Muscle layer of colon (tissue), 2 donors: ENCODE measurements at regions not wholly inside any gene's neighbourhood (a gene's known extent, or its start where the extent isn't known, plus 50 kb on each side); places are given as distances from the start of the nearest gene placed in this dataset.

Experiments used
- H3K27ac ChIP-seq: one replicate; pipeline ENCODE4 v1.7.0; 2013; ENCODE audit warnings: low read depth, mild to moderate bottlenecking, low read length, moderate library complexity
- H3K27me3 ChIP-seq, 2 donors: one replicate each; pipeline ENCODE4 v1.7.0; 2013; ENCODE audit warnings: low read length in 2 of 2, mild to moderate bottlenecking in 2 of 2; ENCODE audit not compliant: insufficient read depth in 2 of 2, control insufficient read depth in 1 of 2
- H3K36me3 ChIP-seq: one replicate; pipeline ENCODE4 v1.7.0; 2013; ENCODE audit warnings: mild to moderate bottlenecking, low read length; ENCODE audit not compliant: insufficient read depth
- H3K4me1 ChIP-seq: one replicate; pipeline ENCODE4 v1.7.0; 2013; ENCODE audit warnings: mild to moderate bottlenecking, low read length; ENCODE audit not compliant: insufficient read depth
- H3K4me3 ChIP-seq, 2 donors: one replicate each; pipeline ENCODE4 v1.7.0; 2013; ENCODE audit warnings: low read length in 2 of 2, low read depth in 1 of 2, mild to moderate bottlenecking in 1 of 2, moderate library complexity in 1 of 2
- H3K9ac ChIP-seq: one replicate; pipeline ENCODE4 v1.7.0; 2013; ENCODE audit warnings: low read length
- H3K9me3 ChIP-seq: one replicate; pipeline ENCODE4 v1.7.0; 2013; ENCODE audit warnings: mild to moderate bottlenecking, low read length
- donor health status: abdominal sarcoma.
- donor health status: Adenocarcinoma of cecum.

DNA sequence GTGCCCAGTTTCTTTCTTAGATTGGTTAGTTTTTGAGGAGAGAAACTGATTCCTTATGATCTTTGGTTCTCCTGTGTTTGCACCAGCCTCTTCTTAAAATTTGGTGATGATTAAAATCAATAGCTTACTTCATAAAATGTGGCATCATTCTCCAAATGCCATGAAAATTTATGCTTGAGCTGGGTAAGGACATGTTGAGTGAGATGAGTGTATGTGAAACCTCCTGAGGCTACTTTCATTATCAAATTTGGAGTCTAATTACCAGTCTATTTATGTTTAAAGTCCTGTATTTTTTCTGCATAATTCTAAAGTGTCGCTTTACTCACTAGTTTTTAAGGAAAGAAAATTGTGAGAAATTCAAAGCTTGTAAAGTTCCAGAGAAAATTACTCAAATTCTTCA is 102.1 kb downstream of the DIPK2A start:
- no peaks in the 10 kb centered on the region for H3K27me3 ChIP-seq

DNA sequence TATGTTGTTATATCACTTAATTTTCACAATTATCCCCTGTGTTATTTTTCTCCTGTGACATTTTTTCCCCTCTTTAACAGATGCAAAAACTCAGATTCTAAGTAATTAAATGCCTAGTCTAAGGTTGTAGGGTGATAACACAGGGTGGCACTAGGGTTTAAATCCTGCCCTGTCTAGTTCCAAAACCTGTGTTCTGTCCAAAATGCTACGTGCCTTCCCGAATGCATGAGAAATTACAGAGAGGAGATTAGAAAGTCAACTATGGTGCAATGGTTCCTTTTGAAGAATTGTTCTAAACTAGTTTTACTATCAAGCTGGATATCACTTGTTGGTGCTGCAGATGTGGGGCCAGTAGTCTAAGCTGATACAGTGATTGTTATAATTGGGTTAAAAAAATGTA is 108.0 kb downstream of the DIPK2A start:
- Histone ChIP-seq H3K27me3 (no peaks in the 10 kb centered on the region), H3K9me3 (no peaks in the 10 kb centered on the region), H3K36me3 (no peaks in the 10 kb centered on the region), H3K27ac (no peak overlapping the region), H3K4me3 (no peak overlapping the region), H3K4me1 (no peaks in the 10 kb centered on the region), H3K9ac (no peak overlapping the region)

More for the DNA sequence above, 102.1 kb downstream of the DIPK2A start:
- Histone ChIP-seq H3K36me3 (no peaks in the 10 kb centered on the region), H3K4me3 (no peak overlapping the region), H3K9me3 (no peaks in the 10 kb centered on the region), H3K27ac (no peak overlapping the region), H3K9ac (no peak overlapping the region), H3K4me1 (no peaks in the 10 kb centered on the region)

DNA sequence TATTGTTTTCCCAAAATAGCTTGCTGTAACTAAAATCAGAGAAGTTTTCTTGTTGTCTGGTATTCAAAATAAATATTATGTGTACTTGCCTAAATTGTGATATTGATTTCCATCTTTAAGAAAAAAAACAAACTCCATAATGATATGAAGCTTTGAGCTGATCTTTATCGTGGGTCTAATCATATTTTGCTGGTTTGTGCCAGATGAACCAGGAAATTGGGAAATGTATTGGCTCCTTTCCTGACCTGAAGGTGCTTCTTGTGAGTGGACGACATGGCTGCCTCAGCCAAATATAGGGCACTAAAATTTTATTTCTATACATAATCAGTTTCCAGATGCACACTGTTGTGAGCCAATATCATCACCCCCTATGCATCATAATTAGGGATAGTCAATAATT is 113.3 kb downstream of the DIPK2A start:
- H3K36me3 ChIP-seq = no peaks in the 10 kb centered on the region
- no peak overlapping the region for H3K27ac ChIP-seq
- no peaks in the 10 kb centered on the region for H3K27me3 ChIP-seq
- H3K9me3 ChIP-seq = no peaks in the 10 kb centered on the region
- H3K4me1 ChIP-seq = no peaks in the 10 kb centered on the region
- no peak overlapping the region for H3K4me3 ChIP-seq
- no peak overlapping the region for H3K9ac ChIP-seq

DNA sequence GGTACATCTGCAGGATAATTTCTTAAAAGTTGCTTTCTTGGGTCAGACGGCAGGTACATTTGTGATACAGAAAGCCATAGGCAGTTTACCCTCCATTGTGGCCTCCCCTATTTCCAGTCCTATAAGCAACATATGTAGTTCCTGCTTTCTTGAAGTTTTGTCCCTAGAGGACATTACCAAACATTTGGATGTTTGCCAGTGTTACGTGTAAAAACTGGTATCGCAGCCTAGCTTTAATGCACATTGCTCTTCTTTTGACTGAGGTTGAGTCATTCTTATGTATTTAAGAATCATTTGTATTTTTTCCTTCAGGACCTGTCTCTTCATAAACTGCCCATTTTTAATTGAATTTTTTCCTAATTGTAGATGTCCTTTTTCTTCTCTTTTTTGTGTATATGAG is 114.3 kb downstream of the DIPK2A start:
- Histone ChIP-seq H3K9ac (no peak overlapping the region), H3K4me3 (no peak overlapping the region), H3K4me1 (no peaks in the 10 kb centered on the region), H3K27ac (no peak overlapping the region), H3K27me3 (no peaks in the 10 kb centered on the region), H3K36me3 (no peaks in the 10 kb centered on the region), H3K9me3 (no peaks in the 10 kb centered on the region)

DNA sequence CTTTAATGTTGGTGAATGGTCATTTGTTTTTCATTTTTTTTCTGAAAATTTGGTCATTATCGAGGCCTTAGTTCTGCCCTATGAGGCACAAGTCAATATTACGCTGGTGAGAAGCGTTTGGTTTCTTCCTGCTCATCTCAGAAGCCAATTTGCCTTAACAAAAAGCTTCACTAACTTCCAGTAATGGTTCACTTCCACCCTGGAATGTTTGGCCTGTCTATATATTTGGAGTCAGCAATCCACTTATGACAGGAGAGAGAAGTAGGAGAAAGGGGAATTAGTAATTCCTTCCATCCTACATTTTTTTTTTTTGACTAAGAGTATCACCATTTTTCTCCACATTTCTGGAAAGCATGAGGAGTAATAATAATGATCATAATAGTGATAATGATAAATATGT is 124.4 kb downstream of the DIPK2A start:
- H3K4me3 ChIP-seq = no peak overlapping the region
- H3K9me3 ChIP-seq = no peaks in the 10 kb centered on the region
- no peaks in the 10 kb centered on the region for H3K27me3 ChIP-seq
- no peak overlapping the region for H3K9ac ChIP-seq
- H3K4me1 ChIP-seq = no peaks in the 10 kb centered on the region
- H3K36me3 ChIP-seq = no peaks in the 10 kb centered on the region
- no peak overlapping the region for H3K27ac ChIP-seq

DNA sequence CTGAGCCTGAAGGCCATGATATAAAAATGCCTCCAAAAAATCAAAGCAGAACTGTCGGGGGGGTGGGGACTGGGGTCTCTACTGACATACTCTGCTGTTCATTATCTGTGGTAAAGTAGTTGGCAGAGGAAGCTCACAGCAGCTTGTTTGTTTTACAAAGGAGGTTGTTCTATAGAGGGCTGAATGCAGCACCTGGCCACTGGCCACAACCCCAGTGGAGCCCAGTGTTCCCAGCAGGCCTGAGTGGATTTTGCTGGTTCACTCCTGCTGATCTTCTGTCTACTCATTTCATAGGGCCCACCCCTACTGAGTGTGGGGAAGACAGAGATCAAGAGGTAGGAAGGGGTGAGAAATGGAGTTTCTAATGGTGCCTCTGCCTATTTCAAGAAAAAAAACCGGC is 125.5 kb downstream of the DIPK2A start:
- no peaks in the 10 kb centered on the region for H3K27me3 ChIP-seq
- H3K27ac ChIP-seq = no peak overlapping the region
- no peak overlapping the region for H3K4me3 ChIP-seq
- no peaks in the 10 kb centered on the region for H3K36me3 ChIP-seq
- no peaks in the 10 kb centered on the region for H3K9me3 ChIP-seq
- H3K4me1 ChIP-seq = no peaks in the 10 kb centered on the region
- H3K9ac ChIP-seq = no peak overlapping the region

DNA sequence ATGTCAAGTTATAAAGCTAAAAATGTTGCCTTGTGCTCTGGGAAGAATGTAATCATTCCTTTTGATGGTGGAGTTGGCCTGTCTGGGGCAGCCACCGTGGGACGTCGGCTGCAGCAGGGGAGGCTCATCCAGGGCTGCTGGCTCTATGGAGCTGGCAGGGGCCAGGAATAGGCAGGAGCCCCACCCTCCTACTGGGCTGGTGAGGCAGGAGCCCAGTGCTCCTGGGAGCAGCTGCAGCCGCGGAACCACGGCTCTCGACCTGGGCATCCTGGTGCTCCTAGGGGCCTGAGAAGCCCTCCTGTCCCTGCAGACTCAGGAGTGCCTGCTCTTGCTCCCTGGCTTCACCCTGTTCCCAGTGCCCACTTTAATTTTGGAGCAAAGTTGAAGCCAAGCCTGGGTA is 127.1 kb downstream of the DIPK2A start:
- H3K36me3 ChIP-seq = no peaks in the 10 kb centered on the region
- H3K9me3 ChIP-seq = no peaks in the 10 kb centered on the region
- H3K27ac ChIP-seq = no peak overlapping the region
- no peak overlapping the region for H3K9ac ChIP-seq
- no peaks in the 10 kb centered on the region for H3K27me3 ChIP-seq
- peaks cover 10% of the 10 kb centered on the region for H3K4me1 ChIP-seq
- no peak overlapping the region for H3K4me3 ChIP-seq

DNA sequence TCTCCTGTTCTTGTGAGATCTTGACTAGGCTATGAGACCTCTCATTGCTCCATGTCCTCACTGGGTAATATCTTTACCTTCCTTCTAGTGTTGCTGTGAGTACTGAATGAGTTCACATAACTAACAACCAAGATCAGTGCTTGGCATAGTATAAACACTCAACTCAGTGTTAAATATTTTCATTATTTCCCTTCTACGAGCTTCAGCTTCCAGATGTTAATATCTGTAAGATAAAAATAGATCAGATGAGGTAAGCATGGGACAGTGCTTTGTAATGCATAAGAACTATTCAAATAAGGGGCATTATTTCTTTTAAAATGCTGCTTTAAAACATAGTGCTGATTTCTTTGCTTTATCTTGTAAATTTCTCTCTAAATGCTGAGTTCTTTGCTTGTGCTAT is 130.8 kb downstream of the DIPK2A start:
- no peaks in the 10 kb centered on the region for H3K9me3 ChIP-seq

DNA sequence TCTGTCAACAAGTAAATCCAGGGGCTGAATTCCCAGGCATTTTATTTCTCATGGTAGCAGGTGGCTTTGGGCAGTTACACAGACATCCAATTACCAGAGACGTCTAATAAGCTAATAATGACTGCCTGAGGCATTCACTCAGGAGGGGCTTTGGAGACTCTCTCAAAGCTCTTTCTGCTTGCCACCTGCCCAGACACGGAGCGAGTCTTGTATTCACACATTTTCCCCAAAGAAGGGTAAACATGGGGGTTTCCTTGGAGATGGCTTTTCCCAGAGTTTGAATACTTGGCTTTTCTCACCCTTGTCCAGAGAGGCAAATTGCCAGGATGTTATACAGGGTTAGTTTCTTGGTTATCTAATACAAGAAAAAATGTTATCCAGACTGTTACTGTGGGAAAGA is 132.6 kb downstream of the DIPK2A start:
- Histone ChIP-seq H3K4me1 (peaks cover 10% of the 10 kb centered on the region), H3K9ac (no peak overlapping the region), H3K36me3 (no peaks in the 10 kb centered on the region), H3K9me3 (no peaks in the 10 kb centered on the region), H3K4me3 (no peak overlapping the region), H3K27me3 (no peaks in the 10 kb centered on the region), H3K27ac (no peak overlapping the region)

More for the DNA sequence above, 130.8 kb downstream of the DIPK2A start:
- Histone ChIP-seq H3K9ac (no peak overlapping the region), H3K4me1 (peaks cover 10% of the 10 kb centered on the region), H3K27ac (no peak overlapping the region), H3K36me3 (no peaks in the 10 kb centered on the region), H3K27me3 (no peaks in the 10 kb centered on the region), H3K4me3 (no peak overlapping the region)

DNA sequence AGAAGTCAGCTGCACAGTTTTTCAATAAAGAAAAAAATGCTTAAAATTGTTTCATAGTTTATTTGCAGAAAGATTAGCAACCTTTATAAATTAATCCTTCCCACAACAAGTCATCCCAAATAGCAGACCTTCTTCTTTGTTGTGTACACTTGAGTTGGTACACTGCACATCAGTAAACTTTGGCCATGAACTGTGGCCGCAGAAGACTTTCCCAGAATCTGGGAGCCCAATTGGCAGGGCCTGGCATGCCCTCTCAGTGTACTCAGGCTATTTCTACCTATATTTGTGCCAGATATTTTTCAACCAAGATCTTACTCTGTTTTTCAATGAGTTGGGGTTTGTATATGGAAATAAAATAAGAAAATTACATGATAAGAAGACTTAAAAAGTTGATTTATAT is 133.1 kb downstream of the DIPK2A start:
- H3K9me3 ChIP-seq = no peaks in the 10 kb centered on the region
- H3K27me3 ChIP-seq = no peaks in the 10 kb centered on the region
- H3K4me1 ChIP-seq = peaks cover 10% of the 10 kb centered on the region
- no peak overlapping the region for H3K4me3 ChIP-seq
- H3K9ac ChIP-seq = no peak overlapping the region
- H3K27ac ChIP-seq = no peak overlapping the region
- no peaks in the 10 kb centered on the region for H3K36me3 ChIP-seq

DNA sequence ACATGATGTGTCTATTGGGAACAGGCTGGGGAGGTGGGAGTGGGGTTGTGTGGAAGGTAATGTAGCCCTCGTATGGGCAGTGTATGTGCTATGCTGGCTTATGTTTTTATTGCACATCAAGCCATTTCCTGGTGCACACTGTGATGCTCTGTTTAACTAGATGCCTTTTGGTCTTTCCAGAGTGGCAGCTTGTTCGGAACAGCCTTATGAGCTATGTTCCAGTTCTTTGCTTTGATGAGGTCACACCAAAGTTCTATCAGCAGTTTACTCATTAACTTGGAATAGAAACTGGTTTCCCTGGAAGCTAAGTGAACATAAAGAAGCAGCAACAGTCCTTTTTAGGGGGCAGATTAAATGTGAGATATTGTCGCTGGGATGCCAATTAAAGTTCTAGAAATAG is 133.9 kb downstream of the DIPK2A start:
- Histone ChIP-seq H3K27ac (no peak overlapping the region), H3K36me3 (no peaks in the 10 kb centered on the region), H3K27me3 (no peaks in the 10 kb centered on the region), H3K4me3 (no peak overlapping the region), H3K9ac (no peak overlapping the region), H3K4me1 (peaks cover 12% of the 10 kb centered on the region), H3K9me3 (no peaks in the 10 kb centered on the region)

DNA sequence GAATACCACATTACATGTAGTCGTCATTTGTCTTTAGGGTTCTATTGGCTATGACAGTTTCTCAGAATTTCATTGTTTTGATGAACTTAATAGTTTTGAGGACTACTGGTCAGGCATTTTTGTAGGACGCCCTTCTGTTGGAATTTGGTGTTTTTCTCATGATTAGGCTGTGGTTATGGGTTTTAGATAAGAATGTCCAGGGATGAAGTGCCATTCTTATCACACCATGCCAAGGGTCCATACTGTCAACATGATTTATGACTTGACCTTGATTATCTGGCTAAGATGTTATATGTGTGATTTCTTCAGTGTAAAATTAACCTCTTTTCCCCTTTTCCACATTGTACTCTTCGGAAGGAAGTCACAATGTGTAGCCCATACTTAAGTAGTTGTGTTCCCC is 135.3 kb downstream of the DIPK2A start:
- Histone ChIP-seq H3K27me3 (no peaks in the 10 kb centered on the region), H3K9ac (no peak overlapping the region), H3K4me1 (peaks cover 24% of the 10 kb centered on the region), H3K4me3 (no peak overlapping the region), H3K27ac (no peak overlapping the region), H3K9me3 (no peaks in the 10 kb centered on the region), H3K36me3 (no peaks in the 10 kb centered on the region)
